Ectodermal cell (in vitro differentiated cells): ENCODE measurements at regions not wholly inside any gene's neighbourhood (a gene's known extent, or its start where the extent isn't known, plus 50 kb on each side); places are given as distances from the start of the nearest gene placed in this dataset.
"Not testable (repeated sequence)": the region's sequence is repeated elsewhere in the genome, so short reads cannot be mapped to it uniquely, and the experiment has no call there.

Experiments used
- H3K27ac ChIP-seq: 2 replicates; pipeline ENCODE4 v1.7.0; 2013; ENCODE audit warnings: mild to moderate bottlenecking, low read depth, low read length; ENCODE audit not compliant: insufficient read depth, poor library complexity, severe bottlenecking
- H3K27me3 ChIP-seq: 2 replicates; pipeline ENCODE4 v1.7.0; 2013; ENCODE audit warnings: mild to moderate bottlenecking, low read length; ENCODE audit not compliant: insufficient read depth, control insufficient read depth, poor library complexity, severe bottlenecking
- H3K36me3 ChIP-seq: one replicate; pipeline ENCODE4 v1.7.0; 2013; ENCODE audit warnings: low read length; ENCODE audit not compliant: control insufficient read depth, insufficient read depth
- H3K4me1 ChIP-seq: one replicate; pipeline ENCODE4 v1.7.0; 2013; ENCODE audit warnings: low read length; ENCODE audit not compliant: control insufficient read depth, insufficient read depth
- H3K4me3 ChIP-seq: 2 replicates; pipeline ENCODE4 v1.7.0; 2013; ENCODE audit warnings: low read depth, low read length, control low read depth; ENCODE audit not compliant: insufficient read depth
- H3K9me3 ChIP-seq: 2 replicates; pipeline ENCODE4 v1.7.0; 2013; ENCODE audit warnings: mild to moderate bottlenecking, low read length, moderate library complexity; ENCODE audit not compliant: control insufficient read depth
- WGBS, 2 experiments: methylation state at CpG; one replicate each; pipeline ENCODE4 v1.1.7; 2013; ENCODE audit warnings: missing lambda C conversion rate in 2 of 2; 5-methylcytosine and 5-hydroxymethylcytosine counted together

GRCh38 chr10:109047856-109048255 lies 875.5 kb downstream of the XPNPEP1 start:
- 87 to 88% methylated on average over 12 of the region's 12 CpGs for WGBS, 2 experiments
- no peaks in the 10 kb centered on the region for H3K9me3 ChIP-seq

GRCh38 chr10:109046427-109046826 lies 876.9 kb downstream of the XPNPEP1 start:
- WGBS, 2 experiments = 69 to 74% methylated on average over 1 to 2 of the region's 2 CpGs
- not testable (repeated sequence) for H3K4me1 ChIP-seq, H3K4me3 ChIP-seq, H3K27ac ChIP-seq, H3K9me3 ChIP-seq, H3K27me3 ChIP-seq, H3K36me3 ChIP-seq

More at GRCh38 chr10:109047856-109048255, 875.5 kb downstream of the XPNPEP1 start:
- Histone ChIP-seq H3K36me3 (no peaks in the 10 kb centered on the region), H3K27ac (no peak overlapping the region), H3K27me3 (no peaks in the 10 kb centered on the region), H3K4me1 (no peaks in the 10 kb centered on the region), H3K4me3 (no peak overlapping the region)

GRCh38 chr10:109040622-109041021 lies 882.7 kb downstream of the XPNPEP1 start:
- 90% methylated on average over 17 of the region's 17 CpGs for WGBS, 2 experiments
- Histone ChIP-seq H3K27me3 (no peaks in the 10 kb centered on the region), H3K4me1 (no peaks in the 10 kb centered on the region), H3K27ac (no peak overlapping the region), H3K9me3 (no peaks in the 10 kb centered on the region), H3K36me3 (no peaks in the 10 kb centered on the region), H3K4me3 (no peak overlapping the region)

GRCh38 chr10:109037978-109038377 lies 885.3 kb downstream of the XPNPEP1 start:
- H3K27me3 ChIP-seq = no peaks in the 10 kb centered on the region
- no peaks in the 10 kb centered on the region for H3K9me3 ChIP-seq
- WGBS, 2 experiments = 81 to 83% methylated on average over 4 of the region's 4 CpGs
- H3K4me1 ChIP-seq = no peaks in the 10 kb centered on the region
- no peak overlapping the region for H3K4me3 ChIP-seq
- H3K27ac ChIP-seq = no peak overlapping the region
- no peaks in the 10 kb centered on the region for H3K36me3 ChIP-seq

GRCh38 chr10:109030581-109031210 lies 892.6 kb downstream of the XPNPEP1 start:
- Histone ChIP-seq H3K9me3 (no peaks in the 10 kb centered on the region), H3K36me3 (no peaks in the 10 kb centered on the region), H3K27ac (no peak overlapping the region), H3K4me3 (no peak overlapping the region), H3K4me1 (no peaks in the 10 kb centered on the region), H3K27me3 (no peaks in the 10 kb centered on the region)
- 80 to 88% methylated on average over 4 of the region's 4 CpGs for WGBS, 2 experiments

- 61 to 64% methylated on average over 4 of the region's 4 CpGs for WGBS, 2 experiments
- no peaks in the 10 kb centered on the region for H3K36me3 ChIP-seq
- no peaks in the 10 kb centered on the region for H3K27me3 ChIP-seq
- no peak overlapping the region for H3K4me3 ChIP-seq
- no peaks in the 10 kb centered on the region for H3K4me1 ChIP-seq
- no peaks in the 10 kb centered on the region for H3K9me3 ChIP-seq
- H3K27ac ChIP-seq = no peak overlapping the region
These were observed 893.4 kb downstream of the XPNPEP1 start for GRCh38 chr10:109029870-109030269.

- Histone ChIP-seq H3K4me3 (no peak overlapping the region), H3K4me1 (no peaks in the 10 kb centered on the region), H3K36me3 (no peaks in the 10 kb centered on the region), H3K9me3 (no peaks in the 10 kb centered on the region), H3K27ac (no peak overlapping the region), H3K27me3 (no peaks in the 10 kb centered on the region)
- WGBS, 2 experiments = 88% methylated on average over 1 of the region's 1 CpG; no CpG with 5 or more reads in 1 of the 2 experiments
These were observed 895.7 kb downstream of the XPNPEP1 start for GRCh38 chr10:109027534-109028185.

- Histone ChIP-seq H3K27ac (no peak overlapping the region), H3K9me3 (no peaks in the 10 kb centered on the region), H3K4me1 (no peaks in the 10 kb centered on the region), H3K27me3 (no peaks in the 10 kb centered on the region), H3K4me3 (no peak overlapping the region), H3K36me3 (no peaks in the 10 kb centered on the region)
These were observed 898.1 kb downstream of the XPNPEP1 start for GRCh38 chr10:109025172-109025571.

GRCh38 chr10:109022417-109023049 lies 900.8 kb downstream of the XPNPEP1 start:
- Histone ChIP-seq H3K36me3 (no peaks in the 10 kb centered on the region), H3K9me3 (no peaks in the 10 kb centered on the region), H3K27me3 (no peaks in the 10 kb centered on the region), H3K4me1 (no peaks in the 10 kb centered on the region), H3K4me3 (no peak overlapping the region), H3K27ac (no peak overlapping the region)
- 87% methylated on average over 1 of the region's 1 CpG; no CpG with 5 or more reads in 1 of the 2 experiments for WGBS, 2 experiments

- H3K4me3 ChIP-seq = no peak overlapping the region
- no peak overlapping the region for H3K27ac ChIP-seq
- no peaks in the 10 kb centered on the region for H3K9me3 ChIP-seq
- no peaks in the 10 kb centered on the region for H3K36me3 ChIP-seq
- H3K27me3 ChIP-seq = no peaks in the 10 kb centered on the region
- WGBS, 2 experiments = 76 to 83% methylated on average over 6 of the region's 6 CpGs
- H3K4me1 ChIP-seq = no peaks in the 10 kb centered on the region
These were observed 904.3 kb downstream of the XPNPEP1 start for GRCh38 chr10:109019001-109019424.
